Naive B cell (primary cell): ENCODE measurements at regions not wholly inside any gene's neighbourhood (a gene's known extent, or its start where the extent isn't known, plus 50 kb on each side); places are given as distances from the start of the nearest gene placed in this dataset.
"Not testable (repeated sequence)": the region's sequence is repeated elsewhere in the genome, so short reads cannot be mapped to it uniquely, and the experiment has no call there.

Source experiments
- ATAC-seq, 2 donors: fragments of 150-1000 bp; cut with Tn5 transposase; 2 replicates each; pipeline ENCODE4 v1.10.0; 2021; ENCODE audit warnings: low read depth in 2 of 2, mild to moderate bottlenecking in 2 of 2, moderate library complexity in 2 of 2
- DNase-seq: peaks from one replicate; pipeline ENCODE4 v3.0.0; 2022
- H3K27ac Mint-ChIP-seq, 6 donors: one replicate each; pipeline ENCODE4 v1.8.0; 2020 to 2022; ENCODE audit warnings: mild to moderate bottlenecking in 6 of 6, mixed read lengths in 6 of 6, moderate library complexity in 5 of 6, inconsistent platforms in 2 of 6
- H3K27me3 Mint-ChIP-seq, 3 donors: one replicate each; pipeline ENCODE4 v1.8.0; 2021 to 2022; ENCODE audit warnings: mixed read lengths in 3 of 3, mild to moderate bottlenecking in 1 of 3
- H3K36me3 Mint-ChIP-seq, 2 donors: one replicate each; pipeline ENCODE4 v1.8.0; 2020 to 2022; ENCODE audit warnings: mixed read lengths in 2 of 2, inconsistent platforms in 1 of 2, mild to moderate bottlenecking in 1 of 2
- H3K4me1 Mint-ChIP-seq, 3 donors: one replicate each; pipeline ENCODE4 v1.8.0; 2020 to 2022; ENCODE audit warnings: mixed read lengths in 3 of 3, inconsistent platforms in 1 of 3, mild to moderate bottlenecking in 1 of 3, moderate library complexity in 1 of 3
- H3K4me3 Mint-ChIP-seq, 8 donors: one replicate each; pipeline ENCODE4 v1.8.0; 2020 to 2022; ENCODE audit warnings: mild to moderate bottlenecking in 8 of 8, mixed read lengths in 8 of 8, moderate library complexity in 8 of 8, inconsistent platforms in 2 of 8
- H3K9me3 Mint-ChIP-seq, 7 donors: one replicate each; pipeline ENCODE4 v1.8.0; 2020 to 2022; ENCODE audit warnings: mixed read lengths in 7 of 7, mild to moderate bottlenecking in 5 of 7, inconsistent platforms in 2 of 7, moderate library complexity in 1 of 7

GRCh38 chr7:37552439-37552838 lies 103.8 kb upstream of the ELMO1 start:
- not testable (repeated sequence) for DNase-seq, ATAC-seq, H3K4me1 Mint-ChIP-seq, H3K27ac Mint-ChIP-seq, H3K36me3 Mint-ChIP-seq, H3K4me3 Mint-ChIP-seq
- Mint-ChIP-seq H3K9me3 (peaks cover 0 to 11% (median 4%) of the 10 kb centered on the region in 7 donors), H3K27me3 (peaks cover 0 to 28% (median 20%) of the 10 kb centered on the region in 3 donors)

- Mint-ChIP-seq H3K27ac (no peak overlapping the region), H3K36me3 (no peaks in the 10 kb centered on the region), H3K9me3 (peaks cover 0 to 11% (median 4%) of the 10 kb centered on the region in 7 donors), H3K27me3 (peaks cover 0 to 38% (median 23%) of the 10 kb centered on the region in 3 donors), H3K4me1 (no peaks in the 10 kb centered on the region), H3K4me3 (no peak overlapping the region)
- DNase-seq (no peak), ATAC-seq (no peak)
These were observed 106.9 kb upstream of the ELMO1 start for GRCh38 chr7:37555528-37555927.

GRCh38 chr7:37557571-37558209 lies 109.0 kb upstream of the ELMO1 start:
- no peak overlapping the region for H3K27ac Mint-ChIP-seq
- no peaks in the 10 kb centered on the region for H3K4me1 Mint-ChIP-seq
- H3K36me3 Mint-ChIP-seq, result no peaks in the 10 kb centered on the region
- H3K9me3 Mint-ChIP-seq, result peaks cover 0 to 11% (median 4%) of the 10 kb centered on the region in 7 donors
- ATAC-seq (no peak), DNase-seq (no peak)
- peaks cover 0 to 22% (median 16%) of the 10 kb centered on the region in 3 donors for H3K27me3 Mint-ChIP-seq
- H3K4me3 Mint-ChIP-seq, result peak overlapping the region in 1 of 8 donors; percentile 72

GRCh38 chr7:37558320-37559096 lies 109.8 kb upstream of the ELMO1 start:
- ATAC-seq, result no peak
- H3K9me3 Mint-ChIP-seq, result peaks cover 0 to 11% (median 4%) of the 10 kb centered on the region in 7 donors

GRCh38 chr7:37570145-37570544 lies 113.4 kb upstream of the GPR141 start:
- H3K4me1 Mint-ChIP-seq, result no peaks in the 10 kb centered on the region
- H3K27ac Mint-ChIP-seq, result no peak overlapping the region
- ATAC-seq (no peak), DNase-seq (no peak)
- H3K27me3 Mint-ChIP-seq, result peaks cover 16 to 23% (median 18%) of the 10 kb centered on the region in 3 donors
- peaks cover 0 to 8% (median 4%) of the 10 kb centered on the region in 7 donors for H3K9me3 Mint-ChIP-seq
- no peaks in the 10 kb centered on the region for H3K36me3 Mint-ChIP-seq
- H3K4me3 Mint-ChIP-seq, result no peak overlapping the region

More at GRCh38 chr7:37558320-37559096, 109.8 kb upstream of the ELMO1 start:
- DNase-seq, result no peak
- H3K27ac Mint-ChIP-seq, result no peak overlapping the region
- no peaks in the 10 kb centered on the region for H3K4me1 Mint-ChIP-seq
- H3K36me3 Mint-ChIP-seq, result no peaks in the 10 kb centered on the region
- H3K27me3 Mint-ChIP-seq, result peaks cover 0 to 18% (median 16%) of the 10 kb centered on the region in 3 donors
- H3K4me3 Mint-ChIP-seq, result no peak overlapping the region

- H3K27me3 Mint-ChIP-seq, result peaks cover 16 to 25% (median 18%) of the 10 kb centered on the region in 3 donors
- H3K4me3 Mint-ChIP-seq, result no peak overlapping the region
- no peaks in the 10 kb centered on the region for H3K36me3 Mint-ChIP-seq
- H3K4me1 Mint-ChIP-seq, result no peaks in the 10 kb centered on the region
- ATAC-seq, result no peak
- DNase-seq, result no peak
- H3K9me3 Mint-ChIP-seq, result peaks cover 0 to 2% (median 0%) of the 10 kb centered on the region in 7 donors
- peak overlapping the region in 3 of 6 donors; percentile 42 to 65 (median 57) for H3K27ac Mint-ChIP-seq
These were observed 111.8 kb upstream of the GPR141 start for GRCh38 chr7:37571806-37572205.

- peaks cover 0 to 10% (median 0%) of the 10 kb centered on the region in 3 donors for H3K27me3 Mint-ChIP-seq
- ATAC-seq (no peak), DNase-seq (no peak)
- H3K4me3 Mint-ChIP-seq, result no peak overlapping the region
- H3K36me3 Mint-ChIP-seq, result no peaks in the 10 kb centered on the region
- H3K4me1 Mint-ChIP-seq, result no peaks in the 10 kb centered on the region
- peaks cover 0 to 2% (median 0%) of the 10 kb centered on the region in 7 donors for H3K9me3 Mint-ChIP-seq
- H3K27ac Mint-ChIP-seq, result no peak overlapping the region
These were observed 106.2 kb upstream of the GPR141 start for GRCh38 chr7:37577412-37577811.

GRCh38 chr7:37577901-37578300 lies 105.7 kb upstream of the GPR141 start:
- Mint-ChIP-seq H3K9me3 (peaks cover 0 to 2% (median 0%) of the 10 kb centered on the region in 7 donors), H3K36me3 (no peaks in the 10 kb centered on the region), H3K4me1 (no peaks in the 10 kb centered on the region), H3K4me3 (no peak overlapping the region), H3K27ac (no peak overlapping the region), H3K27me3 (peaks cover 0 to 10% (median 0%) of the 10 kb centered on the region in 3 donors)
- DNase-seq, result no peak
- no peak for ATAC-seq

- Mint-ChIP-seq H3K27ac (no peak overlapping the region), H3K4me1 (no peaks in the 10 kb centered on the region), H3K27me3 (peaks cover 0 to 10% (median 0%) of the 10 kb centered on the region in 3 donors), H3K36me3 (no peaks in the 10 kb centered on the region), H3K9me3 (peaks cover 0 to 2% (median 0%) of the 10 kb centered on the region in 7 donors), H3K4me3 (no peak overlapping the region)
- no peak for ATAC-seq
- DNase-seq, result no peak
These were observed 105.2 kb upstream of the GPR141 start for GRCh38 chr7:37578350-37578749.

GRCh38 chr7:37580376-37580775 lies 103.2 kb upstream of the GPR141 start:
- peaks cover 0 to 2% (median 0%) of the 10 kb centered on the region in 7 donors for H3K9me3 Mint-ChIP-seq
- H3K27me3 Mint-ChIP-seq, result no peaks in the 10 kb centered on the region
- DNase-seq (no peak), ATAC-seq (no peak)
- no peaks in the 10 kb centered on the region for H3K36me3 Mint-ChIP-seq
- H3K4me3 Mint-ChIP-seq, result no peak overlapping the region
- H3K27ac Mint-ChIP-seq, result no peak overlapping the region
- no peaks in the 10 kb centered on the region for H3K4me1 Mint-ChIP-seq

- H3K4me3 Mint-ChIP-seq, ATAC-seq, H3K9me3 Mint-ChIP-seq, DNase-seq, H3K36me3 Mint-ChIP-seq, H3K27ac Mint-ChIP-seq, H3K4me1 Mint-ChIP-seq: not testable (repeated sequence)
- peaks cover 13 to 14% (median 14%) of the 10 kb centered on the region in 3 donors for H3K27me3 Mint-ChIP-seq
These were observed 98.7 kb upstream of the GPR141 start for GRCh38 chr7:37584651-37585463.

GRCh38 chr7:37590824-37591223 lies 92.7 kb upstream of the GPR141 start:
- H3K36me3 Mint-ChIP-seq, result peaks cover 0 to 2% of the 10 kb centered on the region in 2 donors
- H3K27ac Mint-ChIP-seq, result no peak overlapping the region
- no peak for ATAC-seq
- peaks cover 14 to 23% (median 21%) of the 10 kb centered on the region in 3 donors for H3K27me3 Mint-ChIP-seq
- peaks cover 0 to 16% (median 5%) of the 10 kb centered on the region in 7 donors for H3K9me3 Mint-ChIP-seq
- no peak overlapping the region for H3K4me3 Mint-ChIP-seq
- DNase-seq, result no peak
- H3K4me1 Mint-ChIP-seq, result no peaks in the 10 kb centered on the region

- H3K27me3 Mint-ChIP-seq, result peaks cover 13 to 23% (median 19%) of the 10 kb centered on the region in 3 donors
- H3K4me1 Mint-ChIP-seq, result no peaks in the 10 kb centered on the region
- peaks cover 5 to 6% of the 10 kb centered on the region in 2 donors for H3K36me3 Mint-ChIP-seq
- peaks cover 2 to 22% (median 10%) of the 10 kb centered on the region in 7 donors for H3K9me3 Mint-ChIP-seq
- no peak for DNase-seq
- H3K4me3 Mint-ChIP-seq, result no peak overlapping the region
- ATAC-seq, result no peak
- no peak overlapping the region for H3K27ac Mint-ChIP-seq
These were observed 91.2 kb upstream of the GPR141 start for GRCh38 chr7:37592366-37592765.
